Ectodermal cell (in vitro differentiated cells): ENCODE measurements at regions not wholly inside any gene's neighbourhood (a gene's known extent, or its start where the extent isn't known, plus 50 kb on each side); places are given as distances from the start of the nearest gene placed in this dataset.
"Not testable (repeated sequence)": the region's sequence is repeated elsewhere in the genome, so short reads cannot be mapped to it uniquely, and the experiment has no call there.

Experiments
- H3K27ac ChIP-seq: 2 replicates; pipeline ENCODE4 v1.7.0; 2013; ENCODE audit warnings: mild to moderate bottlenecking, low read depth, low read length; ENCODE audit not compliant: insufficient read depth, poor library complexity, severe bottlenecking
- H3K27me3 ChIP-seq: 2 replicates; pipeline ENCODE4 v1.7.0; 2013; ENCODE audit warnings: mild to moderate bottlenecking, low read length; ENCODE audit not compliant: insufficient read depth, control insufficient read depth, poor library complexity, severe bottlenecking
- H3K36me3 ChIP-seq: one replicate; pipeline ENCODE4 v1.7.0; 2013; ENCODE audit warnings: low read length; ENCODE audit not compliant: control insufficient read depth, insufficient read depth
- H3K4me1 ChIP-seq: one replicate; pipeline ENCODE4 v1.7.0; 2013; ENCODE audit warnings: low read length; ENCODE audit not compliant: control insufficient read depth, insufficient read depth
- H3K4me3 ChIP-seq: 2 replicates; pipeline ENCODE4 v1.7.0; 2013; ENCODE audit warnings: low read depth, low read length, control low read depth; ENCODE audit not compliant: insufficient read depth
- H3K9me3 ChIP-seq: 2 replicates; pipeline ENCODE4 v1.7.0; 2013; ENCODE audit warnings: mild to moderate bottlenecking, low read length, moderate library complexity; ENCODE audit not compliant: control insufficient read depth
- WGBS, 2 experiments: methylation state at CpG; one replicate each; pipeline ENCODE4 v1.1.7; 2013; ENCODE audit warnings: missing lambda C conversion rate in 2 of 2; 5-methylcytosine and 5-hydroxymethylcytosine counted together

DNA sequence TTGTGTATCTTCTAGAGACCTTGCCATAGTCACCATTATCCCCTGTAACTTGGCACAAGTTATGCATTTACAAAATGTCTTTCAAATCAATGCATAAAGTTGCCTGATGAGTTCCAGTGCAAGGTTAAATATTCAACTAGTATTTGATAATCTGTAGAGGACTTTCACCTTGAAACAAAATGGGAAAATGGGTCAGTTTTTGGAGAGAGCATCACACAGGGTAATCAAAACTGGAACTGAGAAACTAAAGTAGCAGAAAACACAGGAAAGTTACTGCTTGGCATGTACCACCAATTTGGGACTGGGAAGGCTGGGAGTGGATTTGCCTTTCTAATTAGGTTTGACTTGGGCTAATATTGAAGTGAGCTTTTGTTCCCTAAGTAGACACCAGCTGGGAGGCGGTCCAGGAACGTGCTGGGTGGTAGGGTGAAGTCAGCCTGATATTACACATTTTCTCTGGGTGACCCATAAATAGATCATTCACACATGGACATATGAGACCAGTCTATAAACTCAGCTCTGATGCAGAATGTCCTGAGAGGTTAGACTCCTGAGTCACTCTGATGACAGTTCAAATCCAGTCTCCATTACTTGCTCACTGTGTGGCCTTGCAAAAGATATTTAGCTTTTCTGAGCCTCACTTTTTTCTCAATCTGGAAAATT is 152.3 kb downstream of the PCTP start:
- H3K4me1 ChIP-seq, result no peaks in the 10 kb centered on the region
- H3K9me3 ChIP-seq, result no peaks in the 10 kb centered on the region
- H3K27ac ChIP-seq, result no peak overlapping the region
- H3K36me3 ChIP-seq, result no peaks in the 10 kb centered on the region
- no peaks in the 10 kb centered on the region for H3K27me3 ChIP-seq
- H3K4me3 ChIP-seq, result no peak overlapping the region
- 85 to 92% methylated on average over 2 of the region's 2 CpGs for WGBS, 2 experiments

- no peaks in the 10 kb centered on the region for H3K27me3 ChIP-seq
- H3K4me3 ChIP-seq, result no peak overlapping the region
- 92 to 96% methylated on average over 5 of the region's 5 CpGs for whole genome bisulfite sequencing, 2 experiments
- no peaks in the 10 kb centered on the region for H3K9me3 ChIP-seq
- no peak overlapping the region for H3K27ac ChIP-seq
- H3K36me3 ChIP-seq, result no peaks in the 10 kb centered on the region
- no peaks in the 10 kb centered on the region for H3K4me1 ChIP-seq
Observed at GRCh38 chr17:55909776-55910175, 158.9 kb downstream of the PCTP start.

- 93 to 95% methylated on average over 4 of the region's 4 CpGs for WGBS, 2 experiments
- Histone ChIP-seq H3K4me3 (no peak overlapping the region), H3K27me3 (no peaks in the 10 kb centered on the region), H3K4me1 (no peaks in the 10 kb centered on the region), H3K9me3 (no peaks in the 10 kb centered on the region), H3K36me3 (no peaks in the 10 kb centered on the region), H3K27ac (no peak overlapping the region)
Observed at GRCh38 chr17:55911186-55911585, 160.3 kb downstream of the PCTP start.

DNA sequence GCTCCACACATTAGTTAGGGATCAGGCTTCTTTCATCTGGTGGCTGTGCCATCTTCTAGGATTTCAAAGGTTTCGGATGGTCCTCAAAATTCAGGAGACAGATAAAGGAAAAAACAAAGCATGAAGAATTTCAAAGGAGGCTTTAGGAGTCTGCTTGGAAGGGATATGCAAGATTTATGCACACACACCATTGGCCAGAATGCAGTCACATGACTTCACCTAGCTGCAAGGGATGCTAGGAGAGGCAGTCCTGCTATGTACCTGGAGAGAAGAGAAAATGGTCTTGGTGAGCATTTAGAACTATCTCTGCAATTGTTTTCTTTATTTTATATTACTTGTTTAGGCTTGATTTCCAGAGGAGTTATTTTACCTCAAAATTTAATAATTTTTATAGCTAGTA is 174.6 kb downstream of the PCTP start:
- H3K27ac ChIP-seq, result no peak overlapping the region
- no peaks in the 10 kb centered on the region for H3K9me3 ChIP-seq
- H3K4me1 ChIP-seq, result no peaks in the 10 kb centered on the region
- H3K36me3 ChIP-seq, result no peaks in the 10 kb centered on the region
- no peak overlapping the region for H3K4me3 ChIP-seq
- H3K27me3 ChIP-seq, result no peaks in the 10 kb centered on the region
- 90 to 100% methylated on average over 1 of the region's 1 CpG for WGBS, 2 experiments

DNA sequence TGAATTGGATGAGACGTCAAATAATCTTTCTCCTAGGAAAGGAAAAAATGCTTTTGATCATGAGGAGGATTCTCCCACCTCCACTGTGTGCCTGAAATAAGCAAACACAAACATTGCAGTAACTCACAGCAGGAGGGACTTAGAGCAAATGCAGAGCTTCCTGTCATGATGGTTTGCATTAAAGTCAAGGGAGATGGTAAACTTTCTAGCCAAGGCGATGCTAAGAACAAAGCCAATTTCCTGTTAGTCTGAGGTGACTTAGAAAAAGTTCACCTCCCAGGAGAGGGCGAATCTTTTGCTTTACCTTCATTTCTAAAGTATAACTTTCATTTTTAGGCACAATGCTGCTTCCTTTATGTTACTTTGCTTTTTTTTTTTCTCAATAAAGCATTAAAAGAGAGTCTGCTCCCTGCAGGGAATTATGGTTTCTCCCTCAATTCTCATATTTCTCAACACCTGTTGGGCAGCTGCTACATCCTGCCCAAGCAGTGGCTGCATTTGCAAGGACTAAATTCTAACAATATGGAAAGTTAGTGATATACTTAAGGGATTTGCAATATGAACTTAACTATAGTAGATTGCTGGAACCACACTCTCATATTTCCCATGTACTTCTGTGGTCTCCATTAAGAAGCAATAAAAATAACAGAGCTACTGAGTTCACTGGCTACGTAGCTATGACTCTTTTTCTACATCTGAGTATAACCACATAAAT is 175.6 kb downstream of the PCTP start:
- no peaks in the 10 kb centered on the region for H3K9me3 ChIP-seq
- no peak overlapping the region for H3K27ac ChIP-seq
- H3K27me3 ChIP-seq, result no peaks in the 10 kb centered on the region
- no peak overlapping the region for H3K4me3 ChIP-seq
- no peaks in the 10 kb centered on the region for H3K4me1 ChIP-seq
- 44 to 61% methylated on average over 2 to 4 of the region's 4 CpGs for WGBS, 2 experiments
- no peaks in the 10 kb centered on the region for H3K36me3 ChIP-seq

- no peak overlapping the region for H3K4me3 ChIP-seq
- no peaks in the 10 kb centered on the region for H3K27me3 ChIP-seq
- no peaks in the 10 kb centered on the region for H3K4me1 ChIP-seq
- no peaks in the 10 kb centered on the region for H3K9me3 ChIP-seq
- H3K27ac ChIP-seq, result no peak overlapping the region
- 96% methylated on average over 1 of the region's 1 CpG for WGBS, 2 experiments
- no peaks in the 10 kb centered on the region for H3K36me3 ChIP-seq
Observed at GRCh38 chr17:55930291-55930809, 179.5 kb downstream of the PCTP start.

DNA sequence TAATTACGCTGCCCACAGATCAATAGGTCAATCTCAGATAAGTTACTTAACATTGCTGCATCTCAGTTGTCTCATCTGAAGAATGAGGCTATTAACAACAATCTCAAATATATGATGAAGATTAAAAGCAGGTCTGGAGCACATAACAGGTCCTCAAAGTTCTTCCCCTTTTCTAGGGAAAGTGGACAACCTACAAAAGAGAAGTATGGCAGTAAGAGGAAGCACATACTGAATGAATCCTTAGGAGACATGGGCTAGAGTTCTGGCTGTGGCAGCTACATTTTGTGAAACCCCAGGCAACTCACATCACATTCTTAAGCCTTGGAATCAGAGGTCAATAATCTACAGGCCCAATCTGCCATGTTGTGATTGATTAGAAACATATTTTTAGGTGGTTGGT is 180.6 kb downstream of the PCTP start:
- WGBS, 2 experiments, result 46 to 53% methylated on average over 1 of the region's 1 CpG
- Histone ChIP-seq H3K27me3 (no peaks in the 10 kb centered on the region), H3K27ac (no peak overlapping the region), H3K9me3 (no peaks in the 10 kb centered on the region), H3K4me3 (no peak overlapping the region), H3K36me3 (no peaks in the 10 kb centered on the region), H3K4me1 (no peaks in the 10 kb centered on the region)

DNA sequence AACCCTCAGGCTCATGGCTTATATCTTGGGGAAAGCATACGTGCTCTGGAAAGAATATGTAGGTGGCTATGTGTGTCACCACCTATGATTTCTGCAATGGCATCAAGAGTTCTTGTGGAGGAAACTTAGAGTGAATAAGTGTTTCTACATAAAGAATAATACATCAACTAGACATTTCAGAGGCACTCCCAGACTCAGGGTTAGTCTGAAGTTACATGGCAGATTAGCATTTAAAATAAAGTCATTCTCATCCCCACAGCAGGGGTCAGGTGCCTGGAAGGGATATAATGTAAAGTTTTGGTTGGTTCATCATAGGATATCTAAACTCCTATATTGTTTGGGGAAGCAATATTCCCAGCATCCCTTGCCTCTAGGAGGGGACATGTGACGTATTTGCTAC is 182.1 kb downstream of the PCTP start:
- H3K27ac ChIP-seq, result no peak overlapping the region
- no peaks in the 10 kb centered on the region for H3K4me1 ChIP-seq
- 98% methylated on average over 2 of the region's 2 CpGs for WGBS, 2 experiments
- H3K9me3 ChIP-seq, result no peaks in the 10 kb centered on the region
- H3K27me3 ChIP-seq, result no peaks in the 10 kb centered on the region
- no peaks in the 10 kb centered on the region for H3K36me3 ChIP-seq
- H3K4me3 ChIP-seq, result no peak overlapping the region

DNA sequence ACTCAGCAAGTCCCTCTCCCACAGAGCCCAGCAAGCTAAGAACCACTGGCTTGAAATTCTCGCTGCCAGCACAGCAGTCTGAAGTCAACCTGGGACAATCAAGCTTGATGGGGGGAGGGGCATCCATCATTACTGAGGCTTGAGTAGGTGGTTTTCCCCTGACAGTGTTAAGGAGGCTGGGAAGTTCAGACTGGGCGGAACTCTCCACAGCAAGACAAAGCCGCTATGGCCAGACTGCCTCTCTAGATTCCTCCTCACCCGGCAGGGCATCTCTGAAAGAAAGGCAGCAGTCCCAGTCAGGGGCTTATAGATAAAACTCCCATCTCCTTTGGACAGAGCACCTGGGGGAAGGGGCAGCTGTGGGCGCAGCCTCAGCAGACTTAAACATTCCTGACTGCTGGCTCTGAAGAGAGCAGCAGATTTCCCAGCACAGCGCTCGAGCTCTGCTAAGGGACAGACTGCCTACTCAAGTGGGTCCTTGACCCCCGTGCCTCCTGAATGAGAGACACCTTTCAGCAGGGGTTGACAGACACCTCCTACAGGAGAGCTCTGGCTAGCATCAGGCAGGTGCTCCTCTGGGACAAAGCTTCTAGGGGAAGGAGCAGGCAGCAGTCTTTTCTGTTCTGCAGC is 188.4 kb downstream of the PCTP start:
- 26 to 37% methylated on average over 8 of the region's 8 CpGs for WGBS, 2 experiments
- H3K27ac ChIP-seq, H3K4me3 ChIP-seq, H3K27me3 ChIP-seq, H3K9me3 ChIP-seq, H3K36me3 ChIP-seq: not testable (repeated sequence)
- peaks cover 11% of the 10 kb centered on the region for H3K4me1 ChIP-seq

DNA sequence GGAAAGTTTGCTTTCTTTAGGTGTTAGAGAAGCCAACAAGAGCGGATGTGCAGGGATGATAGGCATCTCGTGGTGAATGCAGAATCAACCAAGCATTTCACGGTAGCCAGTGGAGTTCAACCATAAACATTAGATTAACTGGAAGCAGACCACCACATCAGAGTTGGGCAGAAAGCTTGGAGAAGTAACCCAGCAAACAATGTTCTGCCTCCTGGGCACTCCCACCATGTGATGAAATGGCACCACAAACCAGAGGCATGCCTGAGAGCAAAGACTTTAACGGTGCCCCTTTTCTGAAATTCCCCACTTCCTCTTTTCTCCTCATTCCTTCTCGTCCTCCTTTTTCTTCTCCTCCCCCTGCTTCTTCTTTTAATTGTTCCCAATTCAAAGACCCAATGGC is 193.5 kb upstream of the ANKFN1 start:
- H3K4me3 ChIP-seq, result no peak overlapping the region
- no peaks in the 10 kb centered on the region for H3K9me3 ChIP-seq
- H3K27ac ChIP-seq, result no peak overlapping the region
- 91 to 95% methylated on average over 4 to 5 of the region's 5 CpGs for WGBS, 2 experiments
- no peaks in the 10 kb centered on the region for H3K27me3 ChIP-seq
- no peaks in the 10 kb centered on the region for H3K4me1 ChIP-seq
- no peaks in the 10 kb centered on the region for H3K36me3 ChIP-seq
